ENCODE measurements at regions not wholly inside any gene's neighbourhood (a gene's known extent, or its start where the extent isn't known, plus 50 kb on each side); places are given as distances from the start of the nearest gene placed in this dataset.
A peak's percentile ranks its signal among the peaks of the same experiment; 100 is the strongest.

- no peak for DNase-seq
Measured at GRCh38 chr11:92675303-92675702, 294.1 kb upstream of the MTNR1B start.

- no peak for DNase-seq
Measured at GRCh38 chr11:92675810-92676209, 293.6 kb upstream of the MTNR1B start.

- DNase-seq: no peak
Measured at GRCh38 chr11:92678008-92678611, 291.3 kb upstream of the MTNR1B start.

GRCh38 chr11:92681586-92681985 lies 287.9 kb upstream of the MTNR1B start:
- DNase-seq: no peak

GRCh38 chr11:92682136-92682535 lies 287.3 kb upstream of the MTNR1B start:
- DNase-seq: no peak

- no peak for DNase-seq
Measured at GRCh38 chr11:92682952-92683351, 286.5 kb upstream of the MTNR1B start.

- no peak for DNase-seq
Measured at GRCh38 chr11:92685049-92685448, 284.4 kb upstream of the MTNR1B start.

- no peak for DNase-seq
Measured at GRCh38 chr11:92687724-92688123, 281.7 kb upstream of the MTNR1B start.

- DNase-seq: no peak
Measured at GRCh38 chr11:92688416-92688815, 281.0 kb upstream of the MTNR1B start.

GRCh38 chr11:92692826-92693546 lies 276.5 kb upstream of the MTNR1B start:
- no peak for DNase-seq

- no peak for DNase-seq
Measured at GRCh38 chr11:92696076-92696475, 273.4 kb upstream of the MTNR1B start.

GRCh38 chr11:92697461-92698312 lies 271.8 kb upstream of the MTNR1B start:
- no peak for DNase-seq

- DNase-seq: no peak
Measured at GRCh38 chr11:92698742-92699141, 270.7 kb upstream of the MTNR1B start.

- no peak for DNase-seq
Measured at GRCh38 chr11:92702037-92702804, 267.2 kb upstream of the MTNR1B start.

GRCh38 chr11:92702805-92703448 lies 266.5 kb upstream of the MTNR1B start:
- no peak for DNase-seq

GRCh38 chr11:92703449-92703830 lies 266.0 kb upstream of the MTNR1B start:
- DNase-seq: no peak

- DNase-seq: peak; percentile 62
Measured at GRCh38 chr11:92707173-92707619, 262.3 kb upstream of the MTNR1B start.

- DNase-seq: no peak
Measured at GRCh38 chr11:92707665-92708064, 261.8 kb upstream of the MTNR1B start.

- no peak for DNase-seq
Measured at GRCh38 chr11:92709329-92709728, 260.1 kb upstream of the MTNR1B start.

- no peak for DNase-seq
Measured at GRCh38 chr11:92711926-92712325, 257.5 kb upstream of the MTNR1B start.

- DNase-seq: no peak
Measured at GRCh38 chr11:92714111-92714510, 255.3 kb upstream of the MTNR1B start.

GRCh38 chr11:92717240-92717639 lies 252.2 kb upstream of the MTNR1B start:
- no peak for DNase-seq

- DNase-seq: no peak
Measured at GRCh38 chr11:92720385-92720784, 249.1 kb upstream of the MTNR1B start.

All from NCI-H1694 treated with DMSO at 0.1 percent for 48 hours (cell line).